ENCODE measurements at regions not wholly inside any gene's neighbourhood (a gene's known extent, or its start where the extent isn't known, plus 50 kb on each side); places are given as distances from the start of the nearest gene placed in this dataset.
A peak's percentile ranks its signal among the peaks of the same experiment; 100 is the strongest.

DNA sequence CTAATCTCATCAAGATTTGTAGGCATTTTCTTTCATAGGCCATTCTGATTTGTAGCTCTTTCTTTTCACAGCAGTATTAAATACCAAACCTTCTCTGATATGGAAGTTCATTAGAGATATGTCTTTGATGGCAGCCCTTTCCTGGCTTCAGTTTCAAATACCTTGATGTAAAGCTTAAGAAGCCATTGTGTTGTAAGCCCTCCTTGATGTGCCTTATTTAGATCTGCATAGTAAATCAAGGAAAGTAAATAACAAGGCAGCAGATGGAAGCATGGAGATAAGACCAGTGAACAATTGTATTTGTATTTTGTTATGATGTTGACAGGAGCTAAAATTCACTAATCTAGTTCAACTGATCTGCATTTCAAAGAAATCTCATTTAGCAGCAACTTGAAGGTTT, 234.9 kb upstream of the PPP1R3A start:
- no peak for DNase-seq (ENCODE audit: low read depth)
- TF ChIP-seq POLR2A (IDR thresholded peaks at IDR 0.05; ENCODE audit: extremely low read depth, insufficient read length), result no peak
- TF ChIP-seq MYC (IDR thresholded peaks at IDR 0.05; ENCODE audit: low read depth, low read length), result no peak
- TF ChIP-seq CTCF (IDR thresholded peaks at IDR 0.05; ENCODE audit: low read depth, low read length), result no peak
- TF ChIP-seq, protein P1, sequence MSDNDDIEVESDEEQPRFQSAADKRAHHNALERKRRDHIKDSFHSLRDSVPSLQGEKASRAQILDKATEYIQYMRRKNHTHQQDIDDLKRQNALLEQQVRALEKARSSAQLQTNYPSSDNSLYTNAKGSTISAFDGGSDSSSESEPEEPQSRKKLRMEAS (IDR thresholded peaks at IDR 0.05; ENCODE audit: low read depth, low read length), result no peak
- no peak overlapping the region for H3K4me3 ChIP-seq (ENCODE audit: low read depth, low read length)

- DNase-seq (ENCODE audit: low read depth), result no peak
- TF ChIP-seq, protein P1 (IDR thresholded peaks at IDR 0.05; ENCODE audit: low read depth, low read length), result no peak
- TF ChIP-seq CTCF (IDR thresholded peaks at IDR 0.05; ENCODE audit: low read depth, low read length) (no peak), MYC (IDR thresholded peaks at IDR 0.05; ENCODE audit: low read depth, low read length) (no peak), POLR2A (IDR thresholded peaks at IDR 0.05; ENCODE audit: extremely low read depth, insufficient read length) (no peak)
- H3K4me3 ChIP-seq (ENCODE audit: low read depth, low read length), result no peak overlapping the region
These were observed 233.6 kb upstream of the PPP1R3A start for GRCh38 chr7:114152314-114152938.

DNA sequence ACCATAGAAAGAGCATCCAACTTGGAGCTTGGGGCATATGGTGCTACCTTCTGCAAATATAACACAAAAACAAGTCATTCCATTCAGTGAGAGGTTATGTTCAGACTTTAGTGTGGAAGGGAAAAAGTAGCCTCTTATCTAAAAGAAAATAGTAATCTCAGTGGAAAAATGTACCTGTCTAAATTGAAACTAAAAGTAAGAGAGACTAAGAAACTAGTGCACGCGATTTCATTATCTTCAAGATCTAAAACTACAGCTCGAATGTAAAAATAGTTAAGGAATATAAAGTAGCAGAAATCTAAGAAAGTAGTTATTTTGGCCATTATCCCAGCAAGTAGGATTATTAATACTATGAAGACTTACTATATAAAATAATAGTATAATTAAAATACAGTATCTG, 233.0 kb upstream of the PPP1R3A start:
- no peak for DNase-seq (ENCODE audit: low read depth)
- H3K4me3 ChIP-seq (ENCODE audit: low read depth, low read length), result no peak overlapping the region
- TF ChIP-seq POLR2A (IDR thresholded peaks at IDR 0.05; ENCODE audit: extremely low read depth, insufficient read length) (no peak), CTCF (IDR thresholded peaks at IDR 0.05; ENCODE audit: low read depth, low read length) (no peak)

- TF ChIP-seq, protein P1 (IDR thresholded peaks at IDR 0.05; ENCODE audit: low read depth, low read length), result no peak
- TF ChIP-seq POLR2A (IDR thresholded peaks at IDR 0.05; ENCODE audit: extremely low read depth, insufficient read length) (no peak), MYC (IDR thresholded peaks at IDR 0.05; ENCODE audit: low read depth, low read length) (no peak), CTCF (IDR thresholded peaks at IDR 0.05; ENCODE audit: low read depth, low read length) (no peak)
- no peak for DNase-seq (ENCODE audit: low read depth)
- no peak overlapping the region for H3K4me3 ChIP-seq (ENCODE audit: low read depth, low read length)
These were observed 231.9 kb upstream of the PPP1R3A start for GRCh38 chr7:114150689-114151088.

DNA sequence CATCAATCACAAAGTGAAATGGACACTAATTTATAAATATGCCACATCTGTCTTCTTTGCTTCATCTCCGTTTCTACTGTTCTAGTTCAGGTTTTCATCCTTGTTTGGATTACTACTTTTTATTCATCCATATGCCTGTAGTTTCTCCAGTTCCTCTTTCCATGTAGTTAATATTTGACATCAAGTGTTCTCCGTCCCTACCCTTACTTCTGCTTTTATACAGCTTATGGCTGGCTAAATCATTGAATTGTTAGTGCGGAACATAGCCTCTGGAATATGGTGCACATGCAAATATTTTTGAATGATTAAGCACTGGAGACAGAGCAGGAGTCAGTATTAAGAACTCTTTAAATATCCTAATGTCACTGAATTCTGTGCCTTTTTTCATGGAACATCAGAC, 230.0 kb upstream of the PPP1R3A start:
- TF ChIP-seq POLR2A (IDR thresholded peaks at IDR 0.05; ENCODE audit: extremely low read depth, insufficient read length), result no peak
- TF ChIP-seq CTCF (IDR thresholded peaks at IDR 0.05; ENCODE audit: low read depth, low read length), result no peak
- TF ChIP-seq, protein P1 (IDR thresholded peaks at IDR 0.05; ENCODE audit: low read depth, low read length), result no peak
- no peak for TF ChIP-seq MYC (IDR thresholded peaks at IDR 0.05; ENCODE audit: low read depth, low read length)
- H3K4me3 ChIP-seq (ENCODE audit: low read depth, low read length), result no peak overlapping the region
- peak; percentile 33 for DNase-seq (ENCODE audit: low read depth)

GRCh38 chr7:114141415-114141814, 222.6 kb upstream of the PPP1R3A start:
- TF ChIP-seq, protein P1 (IDR thresholded peaks at IDR 0.05; ENCODE audit: low read depth, low read length), result no peak
- TF ChIP-seq MYC (IDR thresholded peaks at IDR 0.05; ENCODE audit: low read depth, low read length), result no peak
- TF ChIP-seq CTCF (IDR thresholded peaks at IDR 0.05; ENCODE audit: low read depth, low read length), result no peak
- no peak for TF ChIP-seq POLR2A (IDR thresholded peaks at IDR 0.05; ENCODE audit: extremely low read depth, insufficient read length)

More at GRCh38 chr7:114141415-114141814, 222.6 kb upstream of the PPP1R3A start:
- no peak overlapping the region for H3K4me3 ChIP-seq (ENCODE audit: low read depth, low read length)
- no peak for DNase-seq (ENCODE audit: low read depth)

All from NB4 (cell line).